ENCODE measurements at regions not wholly inside any gene's neighbourhood (a gene's known extent, or its start where the extent isn't known, plus 50 kb on each side); places are given as distances from the start of the nearest gene placed in this dataset.

DNA sequence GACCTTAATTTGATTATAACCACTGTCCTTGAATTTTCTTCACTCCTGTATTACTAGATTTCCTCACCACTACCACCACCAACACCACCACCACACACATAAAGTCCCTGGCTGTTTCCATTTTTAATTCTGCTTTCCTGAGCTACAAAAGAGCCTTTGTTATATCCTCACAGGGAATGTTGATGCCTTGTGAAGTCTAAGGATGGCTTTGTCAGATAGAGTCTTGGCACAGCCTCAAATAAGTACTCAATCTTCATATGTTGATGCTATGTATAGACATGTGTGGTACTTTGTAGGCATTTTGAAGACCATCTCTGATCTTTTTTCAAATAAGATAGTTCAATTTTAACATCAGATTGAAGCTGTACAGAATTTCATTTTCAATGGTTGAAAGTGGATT, 1016.7 kb upstream of the LCORL start (continued):
- TF ChIP-seq, protein P1, sequence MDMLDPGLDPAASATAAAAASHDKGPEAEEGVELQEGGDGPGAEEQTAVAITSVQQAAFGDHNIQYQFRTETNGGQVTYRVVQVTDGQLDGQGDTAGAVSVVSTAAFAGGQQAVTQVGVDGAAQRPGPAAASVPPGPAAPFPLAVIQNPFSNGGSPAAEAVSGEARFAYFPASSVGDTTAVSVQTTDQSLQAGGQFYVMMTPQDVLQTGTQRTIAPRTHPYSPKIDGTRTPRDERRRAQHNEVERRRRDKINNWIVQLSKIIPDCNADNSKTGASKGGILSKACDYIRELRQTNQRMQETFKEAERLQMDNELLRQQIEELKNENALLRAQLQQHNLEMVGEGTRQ (IDR thresholded peaks at IDR 0.05; ENCODE audit: borderline replicate concordance, low read depth, low read length), result no peak
- TF ChIP-seq, protein P2, sequence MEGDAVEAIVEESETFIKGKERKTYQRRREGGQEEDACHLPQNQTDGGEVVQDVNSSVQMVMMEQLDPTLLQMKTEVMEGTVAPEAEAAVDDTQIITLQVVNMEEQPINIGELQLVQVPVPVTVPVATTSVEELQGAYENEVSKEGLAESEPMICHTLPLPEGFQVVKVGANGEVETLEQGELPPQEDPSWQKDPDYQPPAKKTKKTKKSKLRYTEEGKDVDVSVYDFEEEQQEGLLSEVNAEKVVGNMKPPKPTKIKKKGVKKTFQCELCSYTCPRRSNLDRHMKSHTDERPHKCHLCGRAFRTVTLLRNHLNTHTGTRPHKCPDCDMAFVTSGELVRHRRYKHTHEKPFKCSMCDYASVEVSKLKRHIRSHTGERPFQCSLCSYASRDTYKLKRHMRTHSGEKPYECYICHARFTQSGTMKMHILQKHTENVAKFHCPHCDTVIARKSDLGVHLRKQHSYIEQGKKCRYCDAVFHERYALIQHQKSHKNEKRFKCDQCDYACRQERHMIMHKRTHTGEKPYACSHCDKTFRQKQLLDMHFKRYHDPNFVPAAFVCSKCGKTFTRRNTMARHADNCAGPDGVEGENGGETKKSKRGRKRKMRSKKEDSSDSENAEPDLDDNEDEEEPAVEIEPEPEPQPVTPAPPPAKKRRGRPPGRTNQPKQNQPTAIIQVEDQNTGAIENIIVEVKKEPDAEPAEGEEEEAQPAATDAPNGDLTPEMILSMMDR (IDR thresholded peaks at IDR 0.05), result no peak

DNA sequence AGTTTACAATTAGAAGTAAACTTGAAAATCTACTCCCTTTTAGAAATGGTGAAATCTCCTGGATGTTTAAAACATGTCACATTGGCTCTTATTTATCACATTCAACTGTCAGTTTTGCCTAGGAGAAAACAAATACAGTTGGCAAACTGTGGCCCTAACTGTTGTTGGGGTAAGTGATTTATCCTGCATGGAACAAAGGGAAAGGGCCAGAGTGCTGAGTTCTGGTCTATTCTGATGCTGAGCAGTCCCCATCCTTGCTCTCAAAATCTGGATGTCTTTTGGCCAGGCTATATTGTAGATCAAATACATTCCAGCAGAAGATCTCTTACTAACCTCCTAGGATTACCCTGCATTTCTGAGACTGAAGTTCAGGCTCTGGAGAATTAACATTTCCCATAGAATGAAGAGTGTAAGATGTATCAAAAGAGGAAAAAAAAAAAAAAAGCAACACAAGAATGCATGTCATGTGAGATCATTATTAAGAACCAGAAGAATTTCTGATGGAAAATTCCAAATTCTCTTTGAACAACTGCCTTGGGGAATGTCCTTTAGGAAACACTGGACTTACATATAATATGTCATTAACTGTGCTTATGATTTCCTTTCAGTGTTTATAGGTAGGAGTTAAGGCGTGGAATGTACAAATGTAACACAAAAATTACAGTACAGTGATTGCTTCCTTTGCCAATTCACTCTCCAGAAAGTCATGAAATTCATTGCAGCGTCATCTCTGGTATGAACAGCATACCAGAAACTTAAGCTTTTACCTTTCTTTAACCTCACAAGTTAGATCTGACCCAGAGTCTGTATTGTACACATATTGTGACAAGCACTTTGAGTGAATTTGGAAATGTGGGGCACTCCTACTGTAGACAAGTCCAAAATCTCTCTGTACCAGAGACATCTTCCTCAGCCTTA, 1012.5 kb upstream of the LCORL start:
- Histone ChIP-seq H2AFZ (ENCODE audit: low read depth) (no peak overlapping the region), H3K79me2 (ENCODE audit: insufficient read depth) (no peaks in the 10 kb centered on the region), H3K36me3 (replicated peaks in 1 of 2; ENCODE audit: control insufficient read depth in 1 of 2, insufficient read depth in 2 of 2, low read length in 1 of 2) (no peaks in the 10 kb centered on the region), H3K4me1 (ENCODE audit: control insufficient read depth in 1 of 2, insufficient read depth in 2 of 2, low read depth in 1 of 2, low read length in 1 of 2) (no peaks in the 10 kb centered on the region; a peak in 1 of 4 replicates), H3K9ac (no peak overlapping the region), H3K9me2 (no peaks in the 10 kb centered on the region), H3F3A (replicated peaks; ENCODE audit: insufficient read depth) (no peaks in the 10 kb centered on the region), H3K4me3 (ENCODE audit: low read depth in 2 of 2, low read length in 1 of 2) (no peak overlapping the region), H3K9me3 (no peaks in the 10 kb centered on the region), H4K20me1 (ENCODE audit: insufficient read depth) (no peaks in the 10 kb centered on the region), H3K27me3 (ENCODE audit: insufficient read depth) (no peaks in the 10 kb centered on the region), H3K4me2 (no peak overlapping the region), H3K27ac (ENCODE audit: low read depth in 2 of 2, low read length in 1 of 2) (peak overlapping the region in 1 of 2 experiments; percentile 28; a peak in 1 of 4 replicates)
- no peak for DNase-seq
- ChIA-PET POLR2A (no interaction called here), CTCF (no interaction called here)
- TF ChIP-seq MEF2A (IDR thresholded peaks at IDR 0.05; ENCODE audit: borderline replicate concordance, low read depth) (no peak), NFIC (IDR thresholded peaks at IDR 0.05; ENCODE audit: borderline replicate concordance) (no peak), NRF1 (IDR thresholded peaks at IDR 0.05; ENCODE audit: low read depth, low read length) (no peak), SIN3A (IDR thresholded peaks at IDR 0.05; ENCODE audit: borderline replicate concordance, low read depth, low read length) (no peak), FOXM1 (IDR thresholded peaks at IDR 0.05; ENCODE audit: low read depth) (no peak), CHD2 (IDR thresholded peaks at IDR 0.05; ENCODE audit: low read length, partially characterized antibody) (no peak), POLR2AphosphoS5 (IDR thresholded peaks at IDR 0.05; ENCODE audit: low read depth, low read length) (no peak), FOSL2 (IDR thresholded peaks at IDR 0.05; ENCODE audit: borderline replicate concordance, low read depth) (no peak), FOXJ3 (CRISPR knock-in tag; IDR thresholded peaks at IDR 0.05) (no peak), RFX5 (IDR thresholded peaks at IDR 0.05; ENCODE audit: low read length) (no peak), RAD21 (IDR thresholded peaks at IDR 0.05; ENCODE audit: low read length) (no peak), EP300 (IDR thresholded peaks at IDR 0.05; ENCODE audit: borderline replicate concordance in 1 of 2, low read depth in 1 of 2, low read length in 1 of 2) (no peak)
- TF ChIP-seq, protein P2 (IDR thresholded peaks at IDR 0.05), result no peak
- TF ChIP-seq, protein P3, sequence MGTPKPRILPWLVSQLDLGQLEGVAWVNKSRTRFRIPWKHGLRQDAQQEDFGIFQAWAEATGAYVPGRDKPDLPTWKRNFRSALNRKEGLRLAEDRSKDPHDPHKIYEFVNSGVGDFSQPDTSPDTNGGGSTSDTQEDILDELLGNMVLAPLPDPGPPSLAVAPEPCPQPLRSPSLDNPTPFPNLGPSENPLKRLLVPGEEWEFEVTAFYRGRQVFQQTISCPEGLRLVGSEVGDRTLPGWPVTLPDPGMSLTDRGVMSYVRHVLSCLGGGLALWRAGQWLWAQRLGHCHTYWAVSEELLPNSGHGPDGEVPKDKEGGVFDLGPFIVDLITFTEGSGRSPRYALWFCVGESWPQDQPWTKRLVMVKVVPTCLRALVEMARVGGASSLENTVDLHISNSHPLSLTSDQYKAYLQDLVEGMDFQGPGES (IDR thresholded peaks at IDR 0.05; ENCODE audit: low read depth, low read length), result no peak
- TF ChIP-seq, protein P1 (IDR thresholded peaks at IDR 0.05; ENCODE audit: borderline replicate concordance, low read depth, low read length), result no peak
- TF ChIP-seq, protein P4, sequence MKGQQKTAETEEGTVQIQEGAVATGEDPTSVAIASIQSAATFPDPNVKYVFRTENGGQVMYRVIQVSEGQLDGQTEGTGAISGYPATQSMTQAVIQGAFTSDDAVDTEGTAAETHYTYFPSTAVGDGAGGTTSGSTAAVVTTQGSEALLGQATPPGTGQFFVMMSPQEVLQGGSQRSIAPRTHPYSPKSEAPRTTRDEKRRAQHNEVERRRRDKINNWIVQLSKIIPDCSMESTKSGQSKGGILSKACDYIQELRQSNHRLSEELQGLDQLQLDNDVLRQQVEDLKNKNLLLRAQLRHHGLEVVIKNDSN (IDR thresholded peaks at IDR 0.05; ENCODE audit: borderline replicate concordance, low read depth), result no peak
- 24% methylated on average over 2 of the region's 2 CpGs for WGBS (ENCODE audit: low lambda C conversion rate)

Data from SK-N-SH (cell line).